Common myeloid progenitor, CD34-positive (primary cell): ENCODE measurements at regions not wholly inside any gene's neighbourhood (a gene's known extent, or its start where the extent isn't known, plus 50 kb on each side); places are given as distances from the start of the nearest gene placed in this dataset.
"Not testable (repeated sequence)": the region's sequence is repeated elsewhere in the genome, so short reads cannot be mapped to it uniquely, and the experiment has no call there.

Source experiments
- CTCF ChIA-PET: fragments of 350-600 bp; sonication (Branson Sonifier 250); formaldehyde crosslinking; loops from one replicate; lab custom pipeline; 2021; ENCODE audit warnings: antibody characterized with exemption; lab: Charles Lee
- POLR2A ChIA-PET: fragments of 350-600 bp; sonication (Branson Sonifier 250); formaldehyde crosslinking; loops from one replicate; lab custom pipeline; 2021; ENCODE audit warnings: antibody characterized with exemption; lab: Charles Lee
- DNase-seq, 3 donors: peaks; one replicate each; pipeline versions ENCODE4 v3.0.0 to v3.0.0-alpha.2; 2013
- H3K27ac ChIP-seq, 2 experiments: 1 replicate in 1 of 2; 2 replicates in 1 of 2; pipeline ENCODE4 v1.7.0; 2013; ENCODE audit warnings: inconsistent platforms in 2 of 2, low read length in 2 of 2, mild to moderate bottlenecking in 2 of 2, low read depth in 1 of 2, moderate library complexity in 1 of 2; ENCODE audit not compliant: severe bottlenecking in 2 of 2, insufficient read depth in 1 of 2, poor library complexity in 1 of 2
- H3K27me3 ChIP-seq, 5 experiments: replicated peaks in 2 of 5; 1 replicate in 3 of 5; 2 replicates in 2 of 5; pipeline versions ENCODE4 v1.6.1 to v1.7.0; 2013; ENCODE audit warnings: low read length in 4 of 5, mild to moderate bottlenecking in 2 of 5, moderate library complexity in 2 of 5, inconsistent platforms in 1 of 5; ENCODE audit not compliant: insufficient read depth in 5 of 5, control insufficient read depth in 4 of 5
- H3K36me3 ChIP-seq, 4 experiments: 1 replicate in 2 of 4; 2 replicates in 2 of 4; pipeline versions ENCODE4 v1.6.1 to v1.7.0; 2013; ENCODE audit warnings: low read length in 3 of 4, control low read depth in 1 of 4, mild to moderate bottlenecking in 1 of 4; ENCODE audit not compliant: control insufficient read depth in 4 of 4, insufficient read depth in 4 of 4
- H3K4me1 ChIP-seq, 4 experiments: 1 replicate in 3 of 4; 2 replicates in 1 of 4; pipeline versions ENCODE4 v1.6.1 to v1.7.1; 2013; ENCODE audit warnings: low read length in 3 of 4, mild to moderate bottlenecking in 3 of 4, control low read depth in 1 of 4, inconsistent platforms in 1 of 4, moderate library complexity in 1 of 4; ENCODE audit not compliant: control insufficient read depth in 4 of 4, insufficient read depth in 4 of 4; ENCODE audit errors: control extremely low read depth in 1 of 4
- H3K4me3 ChIP-seq, 7 experiments: 1 replicate in 4 of 7; 2 replicates in 3 of 7; pipeline versions ENCODE4 v1.5.1 to v1.7.0; 2013; ENCODE audit warnings: mild to moderate bottlenecking in 7 of 7, low read length in 6 of 7, moderate library complexity in 6 of 7, inconsistent platforms in 2 of 7, low read depth in 2 of 7, control low read depth in 1 of 7; ENCODE audit not compliant: insufficient read depth in 4 of 7, control insufficient read depth in 1 of 7; ENCODE audit errors: extremely low read depth in 1 of 7
- H3K9me3 ChIP-seq, 5 experiments: 1 replicate in 4 of 5; 2 replicates in 1 of 5; pipeline versions ENCODE4 v1.6.1 to v1.7.1; 2013; ENCODE audit warnings: low read length in 4 of 5, mild to moderate bottlenecking in 2 of 5, inconsistent platforms in 1 of 5, low read depth in 1 of 5, moderate library complexity in 1 of 5; ENCODE audit not compliant: control insufficient read depth in 4 of 5, insufficient read depth in 2 of 5; ENCODE audit errors: control extremely low read depth in 1 of 5
- WGBS: methylation state at CpG from one replicate; pipeline ENCODE4 v1.1.5; 2013; ENCODE audit not compliant: insufficient coverage; 5-methylcytosine and 5-hydroxymethylcytosine counted together

GRCh38 chr6:121633309-121633708 lies 197.9 kb downstream of the GJA1 start:
- ChIA-PET POLR2A (no interaction called here), CTCF (no interaction called here)
- no peaks in the 10 kb centered on the region for H3K27me3 ChIP-seq
- H3K36me3 ChIP-seq = no peaks in the 10 kb centered on the region
- H3K9me3 ChIP-seq = peaks cover 0 to 37% (median 14%) of the 10 kb centered on the region in 5 experiments
- DNase-seq = peak in 1 of 3 donors; percentile 17
- H3K4me3 ChIP-seq = no peak overlapping the region
- no peaks in the 10 kb centered on the region for H3K4me1 ChIP-seq
- no peak overlapping the region for H3K27ac ChIP-seq

DNA sequence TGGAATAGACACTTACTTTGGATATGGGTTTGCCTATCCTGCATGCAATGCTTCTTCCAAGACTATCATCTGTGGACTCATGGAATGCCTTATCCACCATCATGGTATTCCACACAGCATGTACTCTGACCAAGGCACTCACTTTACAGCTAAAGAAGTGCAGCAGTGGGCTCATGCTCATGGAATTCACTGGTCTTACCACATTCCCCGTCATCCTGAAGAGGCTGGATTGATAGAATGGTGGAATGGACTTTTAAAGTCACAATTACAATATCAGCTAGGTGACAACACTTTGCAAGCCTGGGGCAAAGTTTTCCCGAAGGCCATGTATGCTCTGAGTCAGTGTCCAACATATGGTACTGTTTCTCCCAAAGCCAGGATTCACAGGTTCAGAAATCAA lies 199.1 kb downstream of the GJA1 start:
- H3K36me3 ChIP-seq, POLR2A ChIA-PET, H3K27ac ChIP-seq, CTCF ChIA-PET, H3K27me3 ChIP-seq, H3K4me1 ChIP-seq, H3K4me3 ChIP-seq, DNase-seq: not testable (repeated sequence)
- no CpG with 5 or more reads among the region's 2 CpGs for WGBS
- H3K9me3 ChIP-seq = peaks cover 0 to 37% (median 14%) of the 10 kb centered on the region in 5 experiments

DNA sequence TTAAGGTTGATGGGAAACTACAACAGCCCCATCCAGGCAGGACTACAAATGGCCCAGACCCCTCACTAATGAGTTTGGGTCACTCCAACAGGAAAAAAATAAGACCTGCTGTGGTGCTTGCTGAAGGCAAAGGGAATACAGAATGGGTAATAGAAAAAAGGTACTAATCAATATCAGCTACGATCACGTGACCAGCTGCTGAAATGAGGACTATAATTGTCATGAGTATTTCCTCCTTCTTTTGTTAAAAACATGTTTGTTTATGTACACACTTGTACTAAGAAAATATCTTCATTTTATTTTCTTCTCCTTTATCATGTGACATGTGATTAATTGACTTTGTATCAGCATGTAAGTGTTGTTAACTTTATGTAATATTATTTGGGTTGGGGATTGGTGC lies 199.9 kb downstream of the GJA1 start:
- ChIA-PET CTCF (no interaction called here), POLR2A (no interaction called here)
- no peaks in the 10 kb centered on the region for H3K4me1 ChIP-seq
- DNase-seq = no peak
- peaks cover 0 to 37% (median 14%) of the 10 kb centered on the region in 5 experiments for H3K9me3 ChIP-seq
- H3K27ac ChIP-seq = no peak overlapping the region
- H3K27me3 ChIP-seq = no peaks in the 10 kb centered on the region
- no peaks in the 10 kb centered on the region for H3K36me3 ChIP-seq
- WGBS = no CpG with 5 or more reads among the region's 2 CpGs
- no peak overlapping the region for H3K4me3 ChIP-seq

GRCh38 chr6:121636217-121636616 lies 200.8 kb downstream of the GJA1 start:
- CTCF ChIA-PET, H3K27me3 ChIP-seq, H3K36me3 ChIP-seq, POLR2A ChIA-PET, H3K4me3 ChIP-seq, H3K27ac ChIP-seq, DNase-seq, H3K4me1 ChIP-seq: not testable (repeated sequence)
- WGBS = 100% methylated on average over 1 of the region's 2 CpGs
- peaks cover 0 to 32% (median 14%) of the 10 kb centered on the region in 5 experiments for H3K9me3 ChIP-seq

DNA sequence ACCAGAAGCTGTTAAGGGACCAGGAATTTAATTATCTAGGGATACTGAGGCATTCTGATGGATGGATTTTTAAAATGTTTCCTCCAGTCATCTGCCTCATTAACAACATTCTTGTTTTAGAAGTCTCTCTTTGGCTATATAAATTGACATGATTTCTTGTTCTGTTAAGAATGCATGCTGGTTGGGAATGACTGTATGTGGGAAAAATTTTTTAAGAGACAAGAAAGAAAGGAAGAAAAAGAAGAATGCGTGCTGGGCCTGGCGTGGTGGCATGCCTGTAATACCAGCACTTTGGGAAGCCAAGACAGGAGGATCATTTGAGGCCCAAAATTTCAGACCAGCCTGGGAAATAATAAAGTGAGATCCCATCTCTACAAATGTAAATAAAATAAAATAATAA lies 203.6 kb downstream of the GJA1 start:
- Histone ChIP-seq H3K36me3 (no peaks in the 10 kb centered on the region), H3K27ac (no peak overlapping the region), H3K9me3 (peaks cover 0 to 21% (median 10%) of the 10 kb centered on the region in 5 experiments), H3K27me3 (no peaks in the 10 kb centered on the region), H3K4me3 (no peak overlapping the region), H3K4me1 (no peaks in the 10 kb centered on the region)
- CTCF ChIA-PET = no interaction called here
- WGBS = 100% methylated on average over 1 of the region's 2 CpGs
- POLR2A ChIA-PET = no interaction called here
- DNase-seq = no peak

DNA sequence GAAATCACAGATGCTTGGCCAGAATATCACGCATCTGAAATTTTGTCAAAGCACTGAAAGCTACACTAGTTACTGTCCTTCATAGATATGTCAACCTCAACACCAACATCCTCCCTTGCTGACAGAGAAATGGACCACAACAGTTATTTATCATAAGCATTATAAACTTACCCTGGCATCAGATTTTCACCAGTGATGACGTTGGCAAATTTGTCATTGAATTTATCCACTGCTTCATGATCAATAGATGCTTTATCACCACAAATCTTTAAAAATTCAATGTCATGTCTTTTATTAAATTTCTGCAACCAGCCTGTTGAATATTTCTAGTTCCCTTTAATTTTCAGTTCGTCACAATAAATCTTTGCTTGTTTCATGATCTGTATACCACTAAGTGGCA lies 205.7 kb downstream of the GJA1 start:
- no peak overlapping the region for H3K4me3 ChIP-seq
- WGBS = 100% methylated on average over 2 of the region's 3 CpGs
- H3K27ac ChIP-seq = no peak overlapping the region
- DNase-seq = no peak
- CTCF ChIA-PET = no interaction called here
- H3K4me1 ChIP-seq = peaks cover 0 to 15% (median 6%) of the 10 kb centered on the region in 4 experiments
- H3K36me3 ChIP-seq = no peaks in the 10 kb centered on the region
- POLR2A ChIA-PET = no interaction called here
- H3K9me3 ChIP-seq = peaks cover 0 to 8% (median 3%) of the 10 kb centered on the region in 5 experiments
- H3K27me3 ChIP-seq = no peaks in the 10 kb centered on the region

DNA sequence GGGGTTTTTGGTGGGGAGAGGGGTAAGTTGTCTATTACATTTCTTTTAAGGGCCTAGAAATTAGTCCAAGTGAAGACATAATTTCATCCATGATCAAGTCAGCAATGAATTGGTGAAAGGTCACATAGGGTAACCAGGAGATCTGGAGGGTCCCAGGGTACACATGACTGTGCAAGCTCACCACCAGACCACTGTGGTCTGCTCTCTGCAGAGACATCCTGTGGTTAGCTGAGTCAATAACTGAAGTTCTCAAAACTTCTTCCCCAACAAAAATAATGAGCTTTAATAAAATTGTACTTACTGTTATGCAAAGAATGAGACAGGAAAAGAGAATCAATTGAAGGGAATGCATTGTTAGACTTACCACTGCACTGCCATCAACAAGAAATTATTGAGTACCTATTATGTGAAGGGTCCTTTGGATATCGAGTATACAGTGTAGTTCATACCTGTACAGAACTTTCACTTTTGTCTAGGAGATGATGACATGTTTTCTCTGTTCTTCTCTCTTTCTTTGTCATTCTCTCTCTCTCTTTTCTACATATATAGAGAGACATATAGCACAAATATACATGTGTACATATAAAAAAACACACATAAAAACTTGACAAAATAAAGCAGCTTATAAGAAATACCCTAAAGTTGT lies 209.8 kb downstream of the GJA1 start:
- no CpG with 5 or more reads among the region's 1 CpG for WGBS
- H3K4me1 ChIP-seq = peaks cover 0 to 15% (median 6%) of the 10 kb centered on the region in 4 experiments
- no peaks in the 10 kb centered on the region for H3K9me3 ChIP-seq
- H3K4me3 ChIP-seq = peak overlapping the region in 1 of 7 experiments; percentile 19
- H3K27me3 ChIP-seq = no peaks in the 10 kb centered on the region
- POLR2A ChIA-PET = no interaction called here
- CTCF ChIA-PET = no interaction called here
- H3K27ac ChIP-seq = peak overlapping the region; percentile 20 to 83
- H3K36me3 ChIP-seq = no peaks in the 10 kb centered on the region
- DNase-seq = peak; percentile 70 to 95 (median 92)
